ENCODE measurements at regions not wholly inside any gene's neighbourhood (a gene's known extent, or its start where the extent isn't known, plus 50 kb on each side); places are given as distances from the start of the nearest gene placed in this dataset.
"Not testable (repeated sequence)": the region's sequence is repeated elsewhere in the genome, so short reads cannot be mapped to it uniquely, and the experiment has no call there.

DNA sequence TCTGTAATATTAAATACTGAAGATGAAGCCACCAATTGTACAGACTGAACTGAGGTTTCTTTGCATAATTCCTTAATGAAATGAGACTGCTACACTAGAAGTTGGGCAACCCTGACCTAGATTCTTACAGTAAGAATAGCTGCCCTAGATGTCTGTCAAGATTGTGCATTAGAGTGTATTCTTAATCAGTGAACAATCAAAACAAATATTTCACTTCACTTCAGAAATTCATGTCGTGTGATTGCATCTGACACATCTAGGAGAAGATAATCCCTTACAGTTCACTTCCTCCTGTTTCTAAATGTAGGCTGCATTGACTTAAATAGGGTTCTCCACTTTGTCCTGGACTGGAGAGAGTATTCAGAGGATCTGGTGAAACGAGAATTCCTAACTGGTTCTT lies 283.1 kb downstream of the HNRNPD start:
- Mint-ChIP-seq H3K27ac (ENCODE audit: low read depth, unreplicated experiment) (no peak overlapping the region), H3K4me3 (ENCODE audit: unreplicated experiment) (no peak overlapping the region), H3K36me3 (ENCODE audit: insufficient read depth, unreplicated experiment) (no peaks in the 10 kb centered on the region), H3K27me3 (ENCODE audit: insufficient read depth, unreplicated experiment) (no peaks in the 10 kb centered on the region), H3K4me1 (ENCODE audit: insufficient read depth, unreplicated experiment) (no peaks in the 10 kb centered on the region), H3K9me3 (ENCODE audit: unreplicated experiment) (no peaks in the 10 kb centered on the region)
- TF ChIP-seq, protein P1, sequence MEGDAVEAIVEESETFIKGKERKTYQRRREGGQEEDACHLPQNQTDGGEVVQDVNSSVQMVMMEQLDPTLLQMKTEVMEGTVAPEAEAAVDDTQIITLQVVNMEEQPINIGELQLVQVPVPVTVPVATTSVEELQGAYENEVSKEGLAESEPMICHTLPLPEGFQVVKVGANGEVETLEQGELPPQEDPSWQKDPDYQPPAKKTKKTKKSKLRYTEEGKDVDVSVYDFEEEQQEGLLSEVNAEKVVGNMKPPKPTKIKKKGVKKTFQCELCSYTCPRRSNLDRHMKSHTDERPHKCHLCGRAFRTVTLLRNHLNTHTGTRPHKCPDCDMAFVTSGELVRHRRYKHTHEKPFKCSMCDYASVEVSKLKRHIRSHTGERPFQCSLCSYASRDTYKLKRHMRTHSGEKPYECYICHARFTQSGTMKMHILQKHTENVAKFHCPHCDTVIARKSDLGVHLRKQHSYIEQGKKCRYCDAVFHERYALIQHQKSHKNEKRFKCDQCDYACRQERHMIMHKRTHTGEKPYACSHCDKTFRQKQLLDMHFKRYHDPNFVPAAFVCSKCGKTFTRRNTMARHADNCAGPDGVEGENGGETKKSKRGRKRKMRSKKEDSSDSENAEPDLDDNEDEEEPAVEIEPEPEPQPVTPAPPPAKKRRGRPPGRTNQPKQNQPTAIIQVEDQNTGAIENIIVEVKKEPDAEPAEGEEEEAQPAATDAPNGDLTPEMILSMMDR (IDR thresholded peaks at IDR 0.05; ENCODE audit: unreplicated experiment): no peak
- BruUV-seq (replicated peaks): no TSS peak
- CTCF ChIA-PET: no interaction called here
- DNase-seq (ENCODE audit: unreplicated experiment): no peak
- POLR2A ChIA-PET: no interaction called here
- intact Hi-C loops (cut with micrococcal nuclease): no loop called here

DNA sequence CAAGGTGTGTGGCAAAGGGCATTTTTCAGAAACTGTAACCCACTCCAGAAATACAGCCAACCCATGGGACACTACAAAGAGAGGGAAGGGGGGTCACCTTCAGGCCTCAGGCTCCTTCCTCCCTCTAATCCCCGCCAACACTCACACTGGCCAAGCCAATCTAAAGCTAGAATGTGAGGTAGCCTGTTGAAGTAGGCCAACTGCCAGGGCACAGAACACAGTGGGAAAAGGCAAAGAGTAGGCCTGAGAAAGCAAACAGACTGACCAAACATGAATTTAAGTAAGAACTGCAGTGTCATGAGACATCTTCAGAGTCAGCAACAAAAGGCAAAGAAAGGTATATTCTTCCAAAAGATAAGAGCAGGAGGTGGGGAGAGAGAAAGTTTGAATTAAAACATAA lies 289.0 kb downstream of the HNRNPD start:
- Mint-ChIP-seq H3K4me3 (ENCODE audit: unreplicated experiment) (no peak overlapping the region), H3K27me3 (ENCODE audit: insufficient read depth, unreplicated experiment) (no peaks in the 10 kb centered on the region), H3K36me3 (ENCODE audit: insufficient read depth, unreplicated experiment) (no peaks in the 10 kb centered on the region), H3K4me1 (ENCODE audit: insufficient read depth, unreplicated experiment) (no peaks in the 10 kb centered on the region), H3K27ac (ENCODE audit: low read depth, unreplicated experiment) (no peak overlapping the region), H3K9me3 (ENCODE audit: unreplicated experiment) (no peaks in the 10 kb centered on the region)
- TF ChIP-seq, protein P1 (IDR thresholded peaks at IDR 0.05; ENCODE audit: unreplicated experiment): no peak
- intact Hi-C loops (cut with micrococcal nuclease): no loop called here
- ChIA-PET CTCF (interaction anchor here (0.7 kb wide), 1 partner anchor 185 kb away, joined by 3 read pairs; no protein-coding TSS in a partner anchor), POLR2A (no interaction called here)
- DNase-seq (ENCODE audit: unreplicated experiment): no peak
- no TSS peak for BruUV-seq (replicated peaks)

DNA sequence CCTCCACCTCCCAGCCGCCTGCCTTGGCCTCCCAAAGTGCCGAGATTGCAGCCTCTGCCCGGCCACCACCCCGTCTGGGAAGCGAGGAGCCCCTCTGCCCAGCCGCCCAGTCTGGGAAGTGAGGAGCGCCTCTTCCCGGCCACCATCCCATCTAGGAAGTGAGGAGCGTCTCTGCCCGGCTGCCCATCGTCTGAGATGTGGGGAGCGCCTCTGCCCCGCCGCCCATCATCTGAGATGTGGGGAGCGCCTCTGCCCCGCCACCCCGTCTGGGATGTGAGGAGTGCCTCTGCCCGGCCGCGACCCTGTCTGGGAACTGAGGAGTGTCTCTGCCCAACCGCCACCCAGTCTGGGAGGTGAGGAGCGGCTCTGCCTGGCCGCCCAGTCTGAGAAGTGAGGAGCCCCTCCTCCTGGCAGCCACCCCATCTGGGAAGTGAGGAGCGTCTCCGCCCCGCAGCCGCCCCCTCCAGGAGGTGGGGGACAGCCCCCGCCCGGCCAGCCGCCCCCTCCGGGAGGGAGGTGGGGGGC lies 296.3 kb downstream of the HNRNPD start:
- H3K4me1 Mint-ChIP-seq (ENCODE audit: insufficient read depth, unreplicated experiment); intact Hi-C loops (cut with micrococcal nuclease); POLR2A ChIA-PET; H3K4me3 Mint-ChIP-seq (ENCODE audit: unreplicated experiment); H3K27ac Mint-ChIP-seq (ENCODE audit: low read depth, unreplicated experiment); CTCF ChIA-PET; DNase-seq (ENCODE audit: unreplicated experiment); H3K36me3 Mint-ChIP-seq (ENCODE audit: insufficient read depth, unreplicated experiment); BruUV-seq (replicated peaks); H3K9me3 Mint-ChIP-seq (ENCODE audit: unreplicated experiment): not testable (repeated sequence)
- H3K27me3 Mint-ChIP-seq (ENCODE audit: insufficient read depth, unreplicated experiment): peaks cover 17% of the 10 kb centered on the region

DNA sequence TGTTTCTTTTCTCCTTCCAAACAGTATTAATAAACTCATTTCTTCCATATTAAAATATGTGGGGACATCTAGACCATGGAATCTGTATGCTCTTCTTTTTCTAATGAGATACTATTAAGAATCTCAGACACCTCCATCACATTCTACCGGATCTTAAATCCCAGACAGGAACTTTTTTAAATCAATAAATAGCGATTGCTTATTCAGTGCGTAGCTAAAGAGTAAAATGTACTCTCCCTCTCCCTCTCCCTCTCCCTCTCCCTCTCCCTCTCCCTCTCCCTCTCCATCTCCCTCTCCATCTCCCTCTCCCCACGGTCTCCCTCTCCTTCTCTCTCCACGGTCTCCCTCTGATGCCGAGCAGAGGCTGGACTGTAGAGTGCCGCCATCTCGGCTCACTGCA lies 297.0 kb downstream of the HNRNPD start:
- no peaks in the 10 kb centered on the region for H3K36me3 Mint-ChIP-seq (ENCODE audit: insufficient read depth, unreplicated experiment)
- no peak for DNase-seq (ENCODE audit: unreplicated experiment)
- TF ChIP-seq, protein P1 (IDR thresholded peaks at IDR 0.05; ENCODE audit: unreplicated experiment): no peak
- peaks cover 17% of the 10 kb centered on the region for H3K27me3 Mint-ChIP-seq (ENCODE audit: insufficient read depth, unreplicated experiment)
- no peaks in the 10 kb centered on the region for H3K4me1 Mint-ChIP-seq (ENCODE audit: insufficient read depth, unreplicated experiment)
- no peak overlapping the region for H3K4me3 Mint-ChIP-seq (ENCODE audit: unreplicated experiment)
- no TSS peak for BruUV-seq (replicated peaks)
- ChIA-PET POLR2A (no interaction called here), CTCF (no interaction called here)
- no peak overlapping the region for H3K27ac Mint-ChIP-seq (ENCODE audit: low read depth, unreplicated experiment)
- intact Hi-C loops (cut with micrococcal nuclease): no loop called here
- H3K9me3 Mint-ChIP-seq (ENCODE audit: unreplicated experiment): no peaks in the 10 kb centered on the region

DNA sequence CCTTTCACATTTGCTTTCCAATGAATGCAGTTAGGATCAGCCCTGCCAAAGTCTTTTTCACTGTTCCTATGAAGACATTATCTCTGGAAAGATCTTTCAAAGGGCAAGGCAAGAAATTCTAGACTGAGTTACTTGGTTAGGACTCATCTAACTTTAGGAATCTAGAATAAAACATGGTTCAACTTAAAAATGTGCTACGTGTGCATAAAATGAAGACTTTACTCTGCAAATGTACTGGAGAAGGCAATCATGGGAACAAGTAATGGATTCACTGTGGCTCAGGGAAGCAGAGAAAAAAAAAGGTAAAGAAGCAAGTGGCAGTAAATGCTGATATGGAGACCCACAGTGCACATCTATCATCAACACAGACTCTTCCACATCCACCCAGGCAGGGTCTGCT lies 297.4 kb downstream of the HNRNPD start:
- Mint-ChIP-seq H3K9me3 (ENCODE audit: unreplicated experiment) (no peaks in the 10 kb centered on the region), H3K4me1 (ENCODE audit: insufficient read depth, unreplicated experiment) (no peaks in the 10 kb centered on the region), H3K36me3 (ENCODE audit: insufficient read depth, unreplicated experiment) (no peaks in the 10 kb centered on the region), H3K27me3 (ENCODE audit: insufficient read depth, unreplicated experiment) (peaks cover 17% of the 10 kb centered on the region), H3K4me3 (ENCODE audit: unreplicated experiment) (no peak overlapping the region), H3K27ac (ENCODE audit: low read depth, unreplicated experiment) (no peak overlapping the region)
- no TSS peak for BruUV-seq (replicated peaks)
- TF ChIP-seq, protein P1 (IDR thresholded peaks at IDR 0.05; ENCODE audit: unreplicated experiment): no peak
- DNase-seq (ENCODE audit: unreplicated experiment): no peak
- ChIA-PET CTCF (no interaction called here), POLR2A (no interaction called here)
- intact Hi-C loops (cut with micrococcal nuclease): no loop called here
